KMS-11 (cell line): ENCODE measurements at regions not wholly inside any gene's neighbourhood (a gene's known extent, or its start where the extent isn't known, plus 50 kb on each side); places are given as distances from the start of the nearest gene placed in this dataset.

Experiments used
- H2AFZ ChIP-seq: fragments of 200-600 bp; sonication (generic); 2 replicates; pipeline ENCODE4 v1.6.1; 2016; ENCODE audit warnings: antibody characterized with exemption, mixed run types, low read depth
- H3K27ac ChIP-seq: fragments of 200-600 bp; sonication (generic); 2 replicates; pipeline ENCODE4 v1.6.1; 2016; ENCODE audit warnings: mild to moderate bottlenecking, mixed run types
- H3K27me3 ChIP-seq: fragments of 200-600 bp; sonication (generic); 2 replicates; pipeline ENCODE4 v1.6.1; 2017; ENCODE audit warnings: mild to moderate bottlenecking, low read depth, mixed run types, moderate library complexity; ENCODE audit not compliant: insufficient read depth
- H3K36me3 ChIP-seq: fragments of 200-600 bp; sonication (generic); 2 replicates; pipeline ENCODE4 v1.6.1; 2017; ENCODE audit warnings: mild to moderate bottlenecking, mixed run types; ENCODE audit not compliant: insufficient read depth
- H3K4me1 ChIP-seq: fragments of 200-600 bp; sonication (generic); 2 replicates; pipeline ENCODE4 v1.6.1; 2016; ENCODE audit warnings: mild to moderate bottlenecking, low read depth, mixed run types; ENCODE audit not compliant: poor library complexity, severe bottlenecking
- H3K4me2 ChIP-seq: fragments of 200-600 bp; sonication (generic); 2 replicates; pipeline ENCODE4 v1.7.0; 2016; ENCODE audit warnings: mild to moderate bottlenecking, mixed run types
- H3K4me3 ChIP-seq: fragments of 200-600 bp; sonication (generic); IDR thresholded peaks from 2 replicates; pipeline ENCODE4 v1.6.1; 2017; ENCODE audit warnings: low read depth, low read length, mixed read lengths; ENCODE audit not compliant: insufficient read depth
- H3K79me2 ChIP-seq: fragments of 200-600 bp; sonication (generic); 2 replicates; pipeline ENCODE4 v1.6.1; 2016; ENCODE audit warnings: low read depth, mixed run types; ENCODE audit not compliant: insufficient read depth
- H3K9ac ChIP-seq: fragments of 200-600 bp; sonication (generic); 2 replicates; pipeline ENCODE4 v1.6.1; 2016; ENCODE audit warnings: mild to moderate bottlenecking, mixed run types
- H4K20me1 ChIP-seq: fragments of 200-600 bp; sonication (generic); 2 replicates; pipeline ENCODE4 v1.6.1; 2016; ENCODE audit warnings: mild to moderate bottlenecking, mixed run types; ENCODE audit not compliant: insufficient read depth
- TF ChIP-seq, protein P1 (sequence below): fragments of 200-600 bp; sonication (generic); conservative IDR thresholded peaks from 2 replicates; pipeline ENCODE4 v1.6.1; 2017; ENCODE audit warnings: low read depth, mild to moderate bottlenecking, antibody characterized with exemption, low read length, moderate library complexity, mixed read lengths

DNA sequence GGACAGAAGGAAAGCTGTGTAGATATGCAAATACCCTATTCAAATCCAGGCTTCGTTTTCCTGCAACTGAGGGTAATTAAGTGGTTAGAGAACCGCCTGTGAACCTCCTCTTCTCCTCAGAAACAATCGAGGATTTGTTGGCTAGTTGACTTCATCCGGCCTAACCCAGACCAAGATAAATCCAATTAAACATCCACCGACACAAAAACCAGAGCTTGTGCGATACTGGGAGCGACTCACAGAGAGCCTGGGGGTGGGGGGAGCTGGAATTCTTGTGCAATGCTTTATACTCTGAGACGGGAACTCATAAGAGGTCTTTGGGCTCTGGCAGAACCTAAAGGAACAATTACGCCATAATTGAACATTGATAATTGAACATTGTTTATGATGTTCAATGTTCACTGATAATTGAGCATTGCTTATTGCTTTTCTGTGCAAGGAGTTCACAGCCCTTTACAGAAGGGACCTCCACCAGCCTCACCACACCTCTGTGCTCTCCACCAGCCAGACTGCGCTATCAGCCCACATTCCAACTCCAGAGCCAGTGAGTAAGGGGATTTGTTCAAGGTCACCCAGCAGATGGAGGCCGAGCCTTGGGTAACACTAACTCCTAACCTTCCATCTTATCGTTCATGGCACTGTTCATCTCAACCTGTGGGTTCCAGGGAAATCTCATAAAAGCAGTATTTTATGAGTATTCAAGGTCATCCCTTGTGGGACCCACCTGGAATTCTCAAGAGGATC is 429.6 kb upstream of the JARID2 start:
- H3K36me3 ChIP-seq: no peaks in the 10 kb centered on the region
- H3K79me2 ChIP-seq: no peaks in the 10 kb centered on the region
- no peak overlapping the region for H3K4me2 ChIP-seq
- TF ChIP-seq, protein P1, sequence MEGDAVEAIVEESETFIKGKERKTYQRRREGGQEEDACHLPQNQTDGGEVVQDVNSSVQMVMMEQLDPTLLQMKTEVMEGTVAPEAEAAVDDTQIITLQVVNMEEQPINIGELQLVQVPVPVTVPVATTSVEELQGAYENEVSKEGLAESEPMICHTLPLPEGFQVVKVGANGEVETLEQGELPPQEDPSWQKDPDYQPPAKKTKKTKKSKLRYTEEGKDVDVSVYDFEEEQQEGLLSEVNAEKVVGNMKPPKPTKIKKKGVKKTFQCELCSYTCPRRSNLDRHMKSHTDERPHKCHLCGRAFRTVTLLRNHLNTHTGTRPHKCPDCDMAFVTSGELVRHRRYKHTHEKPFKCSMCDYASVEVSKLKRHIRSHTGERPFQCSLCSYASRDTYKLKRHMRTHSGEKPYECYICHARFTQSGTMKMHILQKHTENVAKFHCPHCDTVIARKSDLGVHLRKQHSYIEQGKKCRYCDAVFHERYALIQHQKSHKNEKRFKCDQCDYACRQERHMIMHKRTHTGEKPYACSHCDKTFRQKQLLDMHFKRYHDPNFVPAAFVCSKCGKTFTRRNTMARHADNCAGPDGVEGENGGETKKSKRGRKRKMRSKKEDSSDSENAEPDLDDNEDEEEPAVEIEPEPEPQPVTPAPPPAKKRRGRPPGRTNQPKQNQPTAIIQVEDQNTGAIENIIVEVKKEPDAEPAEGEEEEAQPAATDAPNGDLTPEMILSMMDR: no peak
- no peak overlapping the region for H3K9ac ChIP-seq
- H2AFZ ChIP-seq: no peak overlapping the region
- no peaks in the 10 kb centered on the region for H3K4me1 ChIP-seq
- H3K27me3 ChIP-seq: no peaks in the 10 kb centered on the region
- H4K20me1 ChIP-seq: no peaks in the 10 kb centered on the region
- H3K27ac ChIP-seq: no peak overlapping the region
- H3K4me3 ChIP-seq: no peak overlapping the region

DNA sequence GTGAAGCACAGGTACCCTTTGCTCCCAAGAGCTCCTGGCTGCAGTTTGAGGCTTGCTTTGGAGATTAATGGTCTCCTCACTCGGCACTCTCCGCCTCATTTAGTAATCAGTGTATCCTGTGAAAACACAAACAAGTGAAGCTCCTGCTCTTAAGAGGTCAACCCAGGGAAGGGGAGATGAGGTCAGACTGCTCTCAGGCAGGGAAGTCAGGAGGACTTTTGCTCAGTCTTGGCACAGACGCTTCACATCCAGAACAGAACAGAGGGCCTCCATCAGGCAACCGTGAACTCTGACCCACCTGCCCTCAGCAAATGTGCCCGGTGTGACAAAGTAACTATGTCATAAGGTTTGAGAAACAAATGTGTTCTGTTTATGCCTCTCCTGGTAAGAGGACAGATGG is 428.8 kb upstream of the JARID2 start:
- H2AFZ ChIP-seq: no peak overlapping the region
- H3K79me2 ChIP-seq: no peaks in the 10 kb centered on the region
- H3K4me2 ChIP-seq: no peak overlapping the region
- no peak overlapping the region for H3K4me3 ChIP-seq
- no peaks in the 10 kb centered on the region for H3K27me3 ChIP-seq
- H3K9ac ChIP-seq: no peak overlapping the region
- no peaks in the 10 kb centered on the region for H3K36me3 ChIP-seq
- no peaks in the 10 kb centered on the region for H4K20me1 ChIP-seq
- TF ChIP-seq, protein P1: no peak
- H3K4me1 ChIP-seq: no peaks in the 10 kb centered on the region
- no peak overlapping the region for H3K27ac ChIP-seq

DNA sequence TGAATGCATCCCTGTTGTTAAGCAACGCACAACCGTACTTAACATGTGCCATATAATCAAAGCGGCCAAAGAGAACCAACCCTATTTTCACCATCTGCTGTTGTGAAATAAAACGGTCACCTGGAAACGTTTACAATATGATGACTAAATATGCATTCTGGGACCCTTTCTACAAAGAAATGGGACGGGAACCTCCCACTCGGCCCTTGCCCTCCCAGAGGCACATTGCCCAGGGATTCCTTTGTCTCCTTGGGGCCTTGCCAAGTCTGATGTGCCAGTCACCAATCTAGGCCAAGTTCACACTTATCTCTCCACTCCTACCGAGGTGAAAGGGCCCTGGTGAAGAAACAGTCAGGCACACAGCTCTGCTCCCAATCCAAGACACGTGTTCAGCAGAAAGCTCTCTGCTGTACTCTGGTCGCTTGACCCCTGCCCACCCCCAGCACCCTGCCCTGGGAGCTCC is 427.4 kb upstream of the JARID2 start:
- TF ChIP-seq, protein P1: no peak
- Histone ChIP-seq H3K4me2 (no peak overlapping the region), H4K20me1 (no peaks in the 10 kb centered on the region), H3K9ac (no peak overlapping the region), H3K36me3 (no peaks in the 10 kb centered on the region), H3K27ac (no peak overlapping the region), H3K79me2 (no peaks in the 10 kb centered on the region), H2AFZ (no peak overlapping the region), H3K4me3 (no peak overlapping the region), H3K4me1 (no peaks in the 10 kb centered on the region), H3K27me3 (no peaks in the 10 kb centered on the region)

DNA sequence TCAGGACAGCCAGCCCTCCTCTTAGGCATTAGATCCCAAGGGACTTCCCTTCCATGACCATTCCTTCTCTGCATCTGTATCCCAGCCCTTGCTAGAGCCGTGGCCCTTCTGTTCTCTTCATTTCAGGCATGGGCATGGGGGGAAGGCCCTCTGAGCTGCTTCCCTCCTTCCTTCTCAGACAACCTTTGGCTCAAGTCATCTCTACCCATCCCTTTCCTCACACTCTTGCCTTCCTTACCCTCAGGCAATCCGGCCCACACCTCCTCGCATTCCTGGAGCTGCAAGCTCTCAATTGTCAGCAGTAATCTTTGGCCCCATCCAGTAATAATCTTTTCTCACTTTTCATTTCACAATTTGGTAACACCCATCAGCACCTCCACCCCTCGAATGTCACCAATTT is 426.9 kb upstream of the JARID2 start:
- no peak overlapping the region for H3K4me2 ChIP-seq
- H3K4me1 ChIP-seq: no peaks in the 10 kb centered on the region
- no peaks in the 10 kb centered on the region for H3K36me3 ChIP-seq
- H4K20me1 ChIP-seq: no peaks in the 10 kb centered on the region
- no peaks in the 10 kb centered on the region for H3K79me2 ChIP-seq
- no peak overlapping the region for H2AFZ ChIP-seq
- TF ChIP-seq, protein P1: no peak
- no peak overlapping the region for H3K4me3 ChIP-seq
- H3K27ac ChIP-seq: no peak overlapping the region
- H3K27me3 ChIP-seq: no peaks in the 10 kb centered on the region
- no peak overlapping the region for H3K9ac ChIP-seq
